ENCODE measurements at regions not wholly inside any gene's neighbourhood (a gene's known extent, or its start where the extent isn't known, plus 50 kb on each side); places are given as distances from the start of the nearest gene placed in this dataset.

DNA sequence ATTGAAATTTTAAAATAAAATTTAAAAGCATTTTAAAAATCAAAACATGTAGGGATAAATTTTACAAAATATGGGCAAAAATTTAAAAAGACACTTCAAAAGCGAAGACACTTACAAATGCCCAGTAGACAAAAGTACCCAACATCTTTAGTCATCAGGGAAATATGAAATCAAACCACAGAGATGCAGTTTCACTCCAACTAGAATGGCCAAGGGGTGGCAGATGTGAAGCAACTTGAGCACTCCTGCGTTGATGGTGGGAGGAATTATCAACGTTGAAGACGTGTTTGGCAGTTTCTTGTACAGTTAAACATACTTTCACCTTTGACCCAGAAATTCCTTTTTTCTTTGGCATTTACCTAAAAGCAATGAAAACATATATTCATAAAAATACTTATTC is 518.0 kb upstream of the SGCG start:
- Histone ChIP-seq H2AFZ (ENCODE audit: low read depth, low read length, poor library complexity, severe bottlenecking) (no peak overlapping the region), H3K79me2 (ENCODE audit: insufficient read depth, low read length) (no peaks in the 10 kb centered on the region), H3K9me2 (ENCODE audit: insufficient read depth) (no peaks in the 10 kb centered on the region), H3K9ac (ENCODE audit: low read length) (no peak overlapping the region), H3K36me3 (ENCODE audit: control insufficient read depth in 1 of 2, insufficient read depth in 2 of 2, low read length in 2 of 2) (no peaks in the 10 kb centered on the region), H3K9me3 (ENCODE audit: control insufficient read depth in 1 of 2, insufficient read depth in 1 of 2, low read depth in 1 of 2, low read length in 2 of 2) (no peaks in the 10 kb centered on the region), H3K4me2 (ENCODE audit: low read length) (no peak overlapping the region), H3K4me3 (replicated peaks in 1 of 2; ENCODE audit: low read depth in 1 of 2, low read length in 2 of 2) (no peak overlapping the region), H3K27me3 (ENCODE audit: insufficient read depth, low read length) (no peaks in the 10 kb centered on the region), H3K27ac (ENCODE audit: low read depth, low read length) (no peak overlapping the region), H4K20me1 (ENCODE audit: insufficient read depth) (no peaks in the 10 kb centered on the region), H3K4me1 (ENCODE audit: control insufficient read depth in 1 of 2, insufficient read depth in 2 of 2, low read length in 2 of 2) (no peaks in the 10 kb centered on the region)
- ATAC-seq = no peak
- BruUV-seq (replicated peaks) = no TSS peak
- TF ChIP-seq EZH2phosphoT487 (IDR thresholded peaks at IDR 0.05; ENCODE audit: borderline replicate concordance) (no peak), JUND (IDR thresholded peaks at IDR 0.05) (no peak), POLR2AphosphoS5 (IDR thresholded peaks at IDR 0.05; ENCODE audit: low read depth, low read length) (no peak), MAX (IDR thresholded peaks at IDR 0.05) (no peak), ATF3 (IDR thresholded peaks at IDR 0.05) (no peak), POLR2A (IDR thresholded peaks at IDR 0.05; ENCODE audit: borderline replicate concordance, extremely low read depth, insufficient read depth, insufficient read length) (no peak), EZH2 (IDR thresholded peaks at IDR 0.05) (no peak), RAD21 (IDR thresholded peaks at IDR 0.05; ENCODE audit: low read depth) (no peak), ZFX (IDR thresholded peaks at IDR 0.05) (no peak), FOSL1 (IDR thresholded peaks at IDR 0.05; ENCODE audit: low read depth) (no peak), YY1 (IDR thresholded peaks at IDR 0.05; ENCODE audit: extremely low read depth, insufficient replicate concordance, low read depth, low read length) (no peak), EGR1 (IDR thresholded peaks at IDR 0.05; ENCODE audit: low read depth) (no peak), CTCF (IDR thresholded peaks at IDR 0.05 in 2 of 3, conservative IDR thresholded peaks at IDR 0.05 in 1 of 3; ENCODE audit: borderline replicate concordance in 1 of 3, insufficient read depth in 1 of 3, low read depth in 2 of 3, low read length in 2 of 3) (no peak), TCF7L2 (IDR thresholded peaks at IDR 0.05; ENCODE audit: borderline replicate concordance, extremely low read depth, insufficient read depth, insufficient read length) (no peak), ELF1 (IDR thresholded peaks at IDR 0.05; ENCODE audit: borderline replicate concordance, low read depth) (no peak), SIN3A (IDR thresholded peaks at IDR 0.05; ENCODE audit: low read depth) (no peak), SP1 (IDR thresholded peaks at IDR 0.05; ENCODE audit: low read depth) (no peak), CEBPB (IDR thresholded peaks at IDR 0.05; ENCODE audit: low read depth) (no peak)
- TF ChIP-seq, protein P1, sequence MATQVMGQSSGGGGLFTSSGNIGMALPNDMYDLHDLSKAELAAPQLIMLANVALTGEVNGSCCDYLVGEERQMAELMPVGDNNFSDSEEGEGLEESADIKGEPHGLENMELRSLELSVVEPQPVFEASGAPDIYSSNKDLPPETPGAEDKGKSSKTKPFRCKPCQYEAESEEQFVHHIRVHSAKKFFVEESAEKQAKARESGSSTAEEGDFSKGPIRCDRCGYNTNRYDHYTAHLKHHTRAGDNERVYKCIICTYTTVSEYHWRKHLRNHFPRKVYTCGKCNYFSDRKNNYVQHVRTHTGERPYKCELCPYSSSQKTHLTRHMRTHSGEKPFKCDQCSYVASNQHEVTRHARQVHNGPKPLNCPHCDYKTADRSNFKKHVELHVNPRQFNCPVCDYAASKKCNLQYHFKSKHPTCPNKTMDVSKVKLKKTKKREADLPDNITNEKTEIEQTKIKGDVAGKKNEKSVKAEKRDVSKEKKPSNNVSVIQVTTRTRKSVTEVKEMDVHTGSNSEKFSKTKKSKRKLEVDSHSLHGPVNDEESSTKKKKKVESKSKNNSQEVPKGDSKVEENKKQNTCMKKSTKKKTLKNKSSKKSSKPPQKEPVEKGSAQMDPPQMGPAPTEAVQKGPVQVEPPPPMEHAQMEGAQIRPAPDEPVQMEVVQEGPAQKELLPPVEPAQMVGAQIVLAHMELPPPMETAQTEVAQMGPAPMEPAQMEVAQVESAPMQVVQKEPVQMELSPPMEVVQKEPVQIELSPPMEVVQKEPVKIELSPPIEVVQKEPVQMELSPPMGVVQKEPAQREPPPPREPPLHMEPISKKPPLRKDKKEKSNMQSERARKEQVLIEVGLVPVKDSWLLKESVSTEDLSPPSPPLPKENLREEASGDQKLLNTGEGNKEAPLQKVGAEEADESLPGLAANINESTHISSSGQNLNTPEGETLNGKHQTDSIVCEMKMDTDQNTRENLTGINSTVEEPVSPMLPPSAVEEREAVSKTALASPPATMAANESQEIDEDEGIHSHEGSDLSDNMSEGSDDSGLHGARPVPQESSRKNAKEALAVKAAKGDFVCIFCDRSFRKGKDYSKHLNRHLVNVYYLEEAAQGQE (IDR thresholded peaks at IDR 0.05; ENCODE audit: low read depth) = no peak
- TF ChIP-seq, protein P2, sequence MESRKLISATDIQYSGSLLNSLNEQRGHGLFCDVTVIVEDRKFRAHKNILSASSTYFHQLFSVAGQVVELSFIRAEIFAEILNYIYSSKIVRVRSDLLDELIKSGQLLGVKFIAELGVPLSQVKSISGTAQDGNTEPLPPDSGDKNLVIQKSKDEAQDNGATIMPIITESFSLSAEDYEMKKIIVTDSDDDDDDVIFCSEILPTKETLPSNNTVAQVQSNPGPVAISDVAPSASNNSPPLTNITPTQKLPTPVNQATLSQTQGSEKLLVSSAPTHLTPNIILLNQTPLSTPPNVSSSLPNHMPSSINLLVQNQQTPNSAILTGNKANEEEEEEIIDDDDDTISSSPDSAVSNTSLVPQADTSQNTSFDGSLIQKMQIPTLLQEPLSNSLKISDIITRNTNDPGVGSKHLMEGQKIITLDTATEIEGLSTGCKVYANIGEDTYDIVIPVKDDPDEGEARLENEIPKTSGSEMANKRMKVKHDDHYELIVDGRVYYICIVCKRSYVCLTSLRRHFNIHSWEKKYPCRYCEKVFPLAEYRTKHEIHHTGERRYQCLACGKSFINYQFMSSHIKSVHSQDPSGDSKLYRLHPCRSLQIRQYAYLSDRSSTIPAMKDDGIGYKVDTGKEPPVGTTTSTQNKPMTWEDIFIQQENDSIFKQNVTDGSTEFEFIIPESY (IDR thresholded peaks at IDR 0.05; ENCODE audit: extremely low read depth, insufficient replicate concordance, low read length) = no peak
- no peak for DNase-seq (ENCODE audit: low read depth, low spot score)
- ChIA-PET CTCF (no interaction called here), RAD21 (ENCODE audit: low non-redundant PET in 1 of 2, low total read pairs in 2 of 2, uncharacterized antibody in 2 of 2, unreplicated experiment in 2 of 2) (no interaction called here), POLR2A (no interaction called here)
- intact Hi-C loops (cut with micrococcal nuclease) = no loop called here

Measured in HCT116 (cell line).